ENCODE measurements at regions not wholly inside any gene's neighbourhood (a gene's known extent, or its start where the extent isn't known, plus 50 kb on each side); places are given as distances from the start of the nearest gene placed in this dataset.

- no peak for TF ChIP-seq CTCF (IDR thresholded peaks at IDR 0.05)
- TF ChIP-seq POLR2A (IDR thresholded peaks at IDR 0.05), result no peak
Observed at GRCh38 chr5:174316326-174316725, 270.8 kb downstream of the NSG2 start.
